GM23248 (cell line): ENCODE measurements at regions not wholly inside any gene's neighbourhood (a gene's known extent, or its start where the extent isn't known, plus 50 kb on each side); places are given as distances from the start of the nearest gene placed in this dataset.

ENCODE experiments used
- DNase-seq: peaks from one replicate; pipeline ENCODE4 v3.0.0-alpha.2; 2015
- H2AFZ ChIP-seq: fragments of 200-600 bp; sonication (generic); 2 replicates; pipeline ENCODE4 v1.6.1; 2016; ENCODE audit warnings: antibody characterized with exemption
- H3F3A ChIP-seq: fragments of 200-600 bp; sonication (generic); 2 replicates; pipeline ENCODE4 v1.6.1; 2016; ENCODE audit warnings: mild to moderate bottlenecking, antibody characterized with exemption, mixed run types; ENCODE audit not compliant: insufficient read depth
- H3K27ac ChIP-seq: fragments of 200-600 bp; sonication (generic); 2 replicates; pipeline ENCODE4 v1.5.1; 2016; ENCODE audit warnings: mild to moderate bottlenecking
- H3K27me3 ChIP-seq: fragments of 200-600 bp; sonication (generic); replicated peaks from 2 replicates; pipeline ENCODE4 v1.6.1; 2016; ENCODE audit warnings: mild to moderate bottlenecking; ENCODE audit not compliant: insufficient read depth
- H3K36me3 ChIP-seq: fragments of 200-600 bp; sonication (generic); 2 replicates; pipeline ENCODE4 v1.6.1; 2016; ENCODE audit warnings: low read depth, mild to moderate bottlenecking
- H3K4me1 ChIP-seq: fragments of 200-600 bp; sonication (generic); 2 replicates; pipeline ENCODE4 v1.6.1; 2016; ENCODE audit warnings: mild to moderate bottlenecking; ENCODE audit not compliant: insufficient read depth
- H3K4me2 ChIP-seq: fragments of 200-600 bp; sonication (generic); one replicate; pipeline ENCODE4 v1.6.1; 2016; ENCODE audit warnings: mild to moderate bottlenecking; ENCODE audit not compliant: unreplicated experiment
- H3K4me3 ChIP-seq: fragments of 200-600 bp; sonication (generic); 2 replicates; pipeline ENCODE4 v1.5.1; 2016; ENCODE audit warnings: mild to moderate bottlenecking
- H3K79me2 ChIP-seq: fragments of 200-600 bp; sonication (generic); 2 replicates; pipeline ENCODE4 v1.6.1; 2016; ENCODE audit warnings: mild to moderate bottlenecking; ENCODE audit not compliant: insufficient read depth
- H3K9ac ChIP-seq: fragments of 200-600 bp; sonication (generic); 2 replicates; pipeline ENCODE4 v1.6.1; 2016; ENCODE audit warnings: mild to moderate bottlenecking
- H3K9me2 ChIP-seq: fragments of 200-600 bp; sonication (generic); 2 replicates; pipeline ENCODE4 v1.6.1; 2016; ENCODE audit warnings: mixed run types, mild to moderate bottlenecking, moderate library complexity; ENCODE audit not compliant: insufficient read depth
- H3K9me3 ChIP-seq: fragments of 200-600 bp; sonication (generic); one replicate; pipeline ENCODE4 v1.6.1; 2017; ENCODE audit warnings: low read depth
- H4K20me1 ChIP-seq: fragments of 200-600 bp; sonication (generic); 2 replicates; pipeline ENCODE4 v1.6.0; 2016; ENCODE audit not compliant: insufficient read depth
- EZH2 ChIP-seq: fragments of 200-600 bp; sonication (generic); IDR thresholded peaks from 2 replicates; pipeline ENCODE4 v1.6.1; 2018; ENCODE audit warnings: antibody characterized with exemption, mild to moderate bottlenecking; ENCODE audit not compliant: insufficient read depth, poor library complexity, severe bottlenecking
- EZH2phosphoT487 ChIP-seq: fragments of 200-600 bp; sonication (generic); IDR thresholded peaks from 2 replicates; pipeline ENCODE4 v1.6.1; 2018; ENCODE audit warnings: antibody characterized with exemption, moderate library complexity, mild to moderate bottlenecking, low read depth; ENCODE audit not compliant: insufficient read depth
- WGBS, 2 experiments: methylation state at CpG; one replicate each; pipeline ENCODE4 v1.1.6; 2015 to 2017; ENCODE audit warnings: low lambda C conversion rate in 2 of 2, low coverage in 1 of 2; ENCODE audit errors: missing lambda C conversion rate in 2 of 2; 5-methylcytosine and 5-hydroxymethylcytosine counted together
- in situ Hi-C: fragments of 300-500 bp; cut with MboI; formaldehyde crosslinking; loops from 2 replicates; pipeline ENCODE4 v1.15.0; 2020

DNA sequence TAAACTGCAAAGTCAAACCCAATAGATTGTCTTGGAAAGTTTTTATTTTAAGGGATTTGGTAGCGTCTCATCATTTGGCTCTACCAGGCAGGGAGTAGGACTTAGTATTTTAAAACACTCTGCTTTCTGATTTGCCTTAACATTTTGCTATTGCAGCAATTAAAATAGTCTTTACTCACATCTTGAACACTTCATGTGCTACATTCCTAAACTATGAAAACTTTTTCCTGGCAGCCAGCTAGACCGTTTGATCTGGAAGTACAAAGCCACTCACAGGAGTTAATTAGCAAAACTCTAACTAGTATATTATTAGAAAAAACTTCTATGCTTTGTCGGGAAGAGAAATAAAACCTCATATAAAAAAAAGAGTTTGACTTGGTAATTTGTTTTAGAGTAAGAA lies 111.4 kb downstream of the TFPI2 start:
- peak; percentile 27 for DNase-seq
- H2AFZ ChIP-seq = no peak overlapping the region
- WGBS, 2 experiments = 4 to 6% methylated on average over 3 of the region's 3 CpGs
- H3K4me2 ChIP-seq = peak overlapping the region; percentile 25
- no peaks in the 10 kb centered on the region for H3K36me3 ChIP-seq
- in situ Hi-C loops = loop anchor here (25.0 kb wide), 1 partner anchor 458 kb away; no protein-coding TSS in a partner anchor
- H3K79me2 ChIP-seq = no peaks in the 10 kb centered on the region
- peaks cover 12% of the 10 kb centered on the region for H3K27me3 ChIP-seq
- no peaks in the 10 kb centered on the region for H3K9me2 ChIP-seq
- no peaks in the 10 kb centered on the region for H3F3A ChIP-seq
- H3K9ac ChIP-seq = no peak overlapping the region
- H3K27ac ChIP-seq = no peak overlapping the region
- H3K4me3 ChIP-seq = no peak overlapping the region
- H3K4me1 ChIP-seq = no peaks in the 10 kb centered on the region
- H3K9me3 ChIP-seq = no peaks in the 10 kb centered on the region
- no peak for TF ChIP-seq EZH2
- TF ChIP-seq EZH2phosphoT487 = no peak
- H4K20me1 ChIP-seq = no peaks in the 10 kb centered on the region

GRCh38 chr7:93778384-93778783 lies 112.2 kb downstream of the TFPI2 start:
- H3K27ac ChIP-seq = no peak overlapping the region
- no peaks in the 10 kb centered on the region for H3K79me2 ChIP-seq
- WGBS, 2 experiments = 68 to 69% methylated on average over 4 of the region's 4 CpGs
- in situ Hi-C loops = loop anchor here (25.0 kb wide), 1 partner anchor 459 kb away; no protein-coding TSS in a partner anchor
- no peak overlapping the region for H2AFZ ChIP-seq
- TF ChIP-seq EZH2phosphoT487 (no peak), EZH2 (no peak)
- no peaks in the 10 kb centered on the region for H3K4me1 ChIP-seq
- no peaks in the 10 kb centered on the region for H3K9me3 ChIP-seq
- H3K9me2 ChIP-seq = no peaks in the 10 kb centered on the region
- no peaks in the 10 kb centered on the region for H4K20me1 ChIP-seq
- no peak overlapping the region for H3K4me3 ChIP-seq
- no peak overlapping the region for H3K4me2 ChIP-seq
- H3K27me3 ChIP-seq = peaks cover 12% of the 10 kb centered on the region
- DNase-seq = no peak
- no peak overlapping the region for H3K9ac ChIP-seq
- H3K36me3 ChIP-seq = no peaks in the 10 kb centered on the region
- H3F3A ChIP-seq = no peaks in the 10 kb centered on the region

- no peaks in the 10 kb centered on the region for H4K20me1 ChIP-seq
- no peaks in the 10 kb centered on the region for H3K4me1 ChIP-seq
- WGBS, 2 experiments = 2 to 5% methylated on average over 1 of the region's 1 CpG
- H2AFZ ChIP-seq = no peak overlapping the region
- no peaks in the 10 kb centered on the region for H3K9me3 ChIP-seq
- H3K36me3 ChIP-seq = no peaks in the 10 kb centered on the region
- H3K4me2 ChIP-seq = no peak overlapping the region
- DNase-seq = no peak
- H3K4me3 ChIP-seq = no peak overlapping the region
- peaks cover 12% of the 10 kb centered on the region for H3K27me3 ChIP-seq
- H3K9ac ChIP-seq = no peak overlapping the region
- no peak for TF ChIP-seq EZH2
- no peak for TF ChIP-seq EZH2phosphoT487
- in situ Hi-C loops = no loop called here
- no peak overlapping the region for H3K27ac ChIP-seq
- H3K79me2 ChIP-seq = no peaks in the 10 kb centered on the region
- H3F3A ChIP-seq = no peaks in the 10 kb centered on the region
- H3K9me2 ChIP-seq = no peaks in the 10 kb centered on the region
These were observed 117.1 kb downstream of the TFPI2 start for GRCh38 chr7:93773446-93773845.

GRCh38 chr7:93765475-93765874 lies 125.1 kb downstream of the TFPI2 start:
- Histone ChIP-seq H3K79me2 (no peaks in the 10 kb centered on the region), H3K27ac (no peak overlapping the region), H3K4me1 (no peaks in the 10 kb centered on the region), H2AFZ (no peak overlapping the region), H3K4me3 (no peak overlapping the region), H3K9ac (no peak overlapping the region), H4K20me1 (no peaks in the 10 kb centered on the region), H3K9me2 (no peaks in the 10 kb centered on the region), H3K9me3 (no peaks in the 10 kb centered on the region), H3K27me3 (no peaks in the 10 kb centered on the region), H3K4me2 (no peak overlapping the region), H3K36me3 (no peaks in the 10 kb centered on the region), H3F3A (no peaks in the 10 kb centered on the region)
- TF ChIP-seq EZH2 (no peak), EZH2phosphoT487 (no peak)
- 90 to 98% methylated on average over 2 of the region's 2 CpGs for WGBS, 2 experiments
- in situ Hi-C loops = no loop called here
- no peak for DNase-seq

DNA sequence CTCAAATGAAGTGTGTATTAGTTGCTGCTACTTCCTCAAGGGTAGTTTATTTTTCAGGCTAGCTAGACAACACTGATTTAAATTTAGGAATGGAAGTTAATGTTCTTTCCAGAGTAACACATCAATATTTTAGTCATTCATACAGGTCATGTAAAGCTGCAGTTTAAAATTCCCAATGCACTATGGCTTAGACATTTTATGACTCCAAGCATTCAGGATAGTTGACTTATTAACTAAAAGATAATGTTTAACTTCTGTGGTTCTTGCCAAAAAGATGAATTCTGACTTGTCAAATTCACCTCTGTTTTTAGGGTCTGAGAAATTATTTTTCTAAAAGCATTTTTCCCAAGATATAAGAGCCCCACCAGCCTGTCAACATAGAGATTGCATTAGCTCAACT lies 131.9 kb downstream of the TFPI2 start:
- Histone ChIP-seq H3F3A (no peaks in the 10 kb centered on the region), H3K4me2 (no peak overlapping the region), H3K4me1 (no peaks in the 10 kb centered on the region), H3K27me3 (no peaks in the 10 kb centered on the region), H3K9me3 (no peaks in the 10 kb centered on the region), H3K79me2 (no peaks in the 10 kb centered on the region), H3K9me2 (no peaks in the 10 kb centered on the region; the same call in 1 of the 2 replicates), H4K20me1 (no peaks in the 10 kb centered on the region), H3K4me3 (no peak overlapping the region), H3K27ac (no peak overlapping the region), H3K36me3 (no peaks in the 10 kb centered on the region), H3K9ac (no peak overlapping the region), H2AFZ (no peak overlapping the region)
- TF ChIP-seq EZH2phosphoT487 (no peak), EZH2 (no peak)
- DNase-seq = no peak
- in situ Hi-C loops = no loop called here
